Aorta (tissue), 5 donors: ENCODE measurements at regions not wholly inside any gene's neighbourhood (a gene's known extent, or its start where the extent isn't known, plus 50 kb on each side); places are given as distances from the start of the nearest gene placed in this dataset.

ENCODE experiments used
- ATAC-seq: fragments of 200-7000 bp; cut with Tn5 transposase; one replicate; pipeline ENCODE4 v1.9.1; 2022; ENCODE audit warnings: moderate library complexity; ENCODE audit not compliant: low FRiP score
- DNase-seq, 2 donors: peaks; one replicate each; pipeline ENCODE4 v3.0.0-alpha.2; 2020
- H3K27ac ChIP-seq, 2 donors: one replicate each; pipeline ENCODE4 v1.5.1; 2013; ENCODE audit warnings: low read length in 2 of 2, mild to moderate bottlenecking in 2 of 2, moderate library complexity in 2 of 2, control low read depth in 1 of 2, inconsistent platforms in 1 of 2, low read depth in 1 of 2
- H3K27me3 ChIP-seq, 2 donors: one replicate each; pipeline ENCODE4 v1.6.1; 2013; ENCODE audit warnings: control low read depth in 1 of 2, low read length in 1 of 2, mild to moderate bottlenecking in 1 of 2, moderate library complexity in 1 of 2; ENCODE audit not compliant: insufficient read depth in 2 of 2, control insufficient read depth in 1 of 2
- H3K36me3 ChIP-seq, 2 donors: one replicate each; pipeline ENCODE4 v1.6.1; 2013; ENCODE audit warnings: control low read depth in 1 of 2, low read length in 1 of 2, mild to moderate bottlenecking in 1 of 2; ENCODE audit not compliant: insufficient read depth in 2 of 2, control insufficient read depth in 1 of 2
- H3K4me1 ChIP-seq, 2 donors: one replicate each; pipeline ENCODE4 v1.6.1; 2013; ENCODE audit warnings: low read length in 2 of 2, control low read depth in 1 of 2, mild to moderate bottlenecking in 1 of 2, moderate library complexity in 1 of 2; ENCODE audit not compliant: insufficient read depth in 2 of 2, control insufficient read depth in 1 of 2
- H3K4me3 ChIP-seq, 2 donors: one replicate each; pipeline ENCODE4 v1.5.1; 2013; ENCODE audit warnings: low read length in 2 of 2, control low read depth in 1 of 2, mild to moderate bottlenecking in 1 of 2
- H3K9me3 ChIP-seq: one replicate; pipeline ENCODE4 v1.6.1; 2013; ENCODE audit warnings: mild to moderate bottlenecking, low read length; ENCODE audit not compliant: control insufficient read depth
- WGBS, 2 donors: extraction: QIAGEN DNeasy Blood & Tissue Kit; methylation state at CpG; one replicate each; pipeline ENCODE4 v1.1.7; 2013; 5-methylcytosine and 5-hydroxymethylcytosine counted together
- intact Hi-C, 2 donors: fragments of 100-400 bp; cut with DNase I; formaldehyde crosslinking; loops; one replicate each; pipeline versions ENCODE4 v1.14.2 to v1.15.0; 2022
- donor health status: healthy with polysubstance abuse.
- donor health status: Bipolar disorder and iron deficiency.
- donor health status: DM: no; HTN: no; CAD: no.
- donor health status: DM: no; HTN: no; CAD: no.
- donor health status: DM: yes; HTN: yes; CAD: no.

- intact Hi-C loops = no loop called here
- Histone ChIP-seq H3K9me3 (no peaks in the 10 kb centered on the region), H3K27me3 (no peaks in the 10 kb centered on the region), H3K4me1 (no peaks in the 10 kb centered on the region), H3K36me3 (no peaks in the 10 kb centered on the region), H3K27ac (no peak overlapping the region), H3K4me3 (no peak overlapping the region)
- DNase-seq (no peak), ATAC-seq (no peak)
- WGBS, 2 donors = 51 to 54% methylated on average over 2 of the region's 2 CpGs
Observed at GRCh38 chr7:145065473-145065872, 229.6 kb upstream of the TPK1 start.

DNA sequence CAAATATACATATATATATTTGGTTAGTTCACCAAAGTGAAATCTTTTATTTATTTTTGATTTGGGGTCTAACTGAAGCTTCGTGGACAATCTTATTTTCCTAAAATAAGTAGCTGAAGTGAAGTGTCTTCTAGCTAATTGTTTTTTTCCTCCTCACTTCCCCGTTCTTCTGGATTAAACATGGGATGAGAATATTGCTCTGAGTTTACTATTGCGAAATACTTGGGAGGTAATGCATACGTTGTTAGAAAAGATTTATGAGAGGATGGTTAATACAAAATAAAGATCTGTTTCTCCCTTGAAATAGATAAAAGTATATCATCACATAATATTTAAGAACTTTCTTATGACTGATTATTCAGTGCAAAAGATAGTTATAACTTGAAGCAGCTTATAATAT is 228.3 kb upstream of the TPK1 start:
- ATAC-seq = no peak
- H3K4me1 ChIP-seq = no peaks in the 10 kb centered on the region
- H3K36me3 ChIP-seq = no peaks in the 10 kb centered on the region
- no peak for DNase-seq
- no peak overlapping the region for H3K4me3 ChIP-seq
- WGBS, 2 donors = 65 to 72% methylated on average over 4 of the region's 4 CpGs
- H3K9me3 ChIP-seq = no peaks in the 10 kb centered on the region
- H3K27me3 ChIP-seq = no peaks in the 10 kb centered on the region
- intact Hi-C loops = no loop called here
- H3K27ac ChIP-seq = no peak overlapping the region

DNA sequence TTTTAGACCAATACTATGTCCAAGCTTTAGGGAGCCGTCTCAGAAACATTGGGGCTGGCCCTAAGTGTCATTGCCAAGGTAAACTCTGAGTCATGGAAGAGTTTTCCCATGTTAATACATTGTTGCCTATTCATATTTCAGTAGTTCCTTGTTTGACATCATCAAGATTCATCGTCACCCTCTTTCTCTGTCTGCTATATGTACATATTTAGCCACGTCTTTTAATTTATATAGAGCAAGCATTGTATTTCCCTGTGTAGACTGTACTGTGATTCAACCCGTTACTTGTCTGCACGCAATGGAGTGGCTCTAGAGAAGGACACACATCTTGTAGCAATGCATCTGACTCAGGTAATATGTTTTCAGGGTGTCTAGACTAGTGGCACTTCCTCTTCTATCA is 217.9 kb upstream of the TPK1 start:
- 67 to 71% methylated on average over 5 of the region's 5 CpGs for WGBS, 2 donors
- Histone ChIP-seq H3K36me3 (no peaks in the 10 kb centered on the region), H3K9me3 (peaks cover 1% of the 10 kb centered on the region), H3K27ac (no peak overlapping the region), H3K4me1 (no peaks in the 10 kb centered on the region), H3K4me3 (no peak overlapping the region), H3K27me3 (peaks cover 0 to 4% of the 10 kb centered on the region in 2 donors)
- DNase-seq = no peak
- no peak for ATAC-seq
- intact Hi-C loops = no loop called here

DNA sequence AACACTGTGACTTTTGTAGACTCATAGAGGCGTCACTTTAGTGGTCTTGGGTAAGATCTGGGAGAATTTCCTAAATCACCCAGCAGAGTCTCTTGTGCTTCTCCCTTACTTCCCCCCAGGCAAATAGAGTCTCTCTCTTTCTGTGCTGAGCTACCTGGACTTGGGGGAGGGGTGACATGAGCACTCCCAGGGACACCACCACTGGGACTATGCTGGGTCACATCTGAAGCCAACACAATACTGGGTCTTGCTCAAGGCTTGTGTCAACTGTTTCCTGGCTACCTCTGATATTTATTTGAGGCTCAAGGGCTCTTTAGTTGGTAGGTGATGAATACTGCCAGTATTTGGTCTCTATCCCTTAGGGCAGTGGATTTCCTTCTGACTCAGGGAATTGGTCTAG is 214.6 kb upstream of the TPK1 start:
- H3K4me3 ChIP-seq = no peak overlapping the region
- no peak for DNase-seq
- intact Hi-C loops = no loop called here
- ATAC-seq = no peak
- no peaks in the 10 kb centered on the region for H3K36me3 ChIP-seq
- no peaks in the 10 kb centered on the region for H3K4me1 ChIP-seq
- peaks cover 1% of the 10 kb centered on the region for H3K9me3 ChIP-seq
- 90 to 98% methylated on average over 1 of the region's 1 CpG for WGBS, 2 donors
- peaks cover 0 to 4% of the 10 kb centered on the region in 2 donors for H3K27me3 ChIP-seq
- H3K27ac ChIP-seq = no peak overlapping the region

DNA sequence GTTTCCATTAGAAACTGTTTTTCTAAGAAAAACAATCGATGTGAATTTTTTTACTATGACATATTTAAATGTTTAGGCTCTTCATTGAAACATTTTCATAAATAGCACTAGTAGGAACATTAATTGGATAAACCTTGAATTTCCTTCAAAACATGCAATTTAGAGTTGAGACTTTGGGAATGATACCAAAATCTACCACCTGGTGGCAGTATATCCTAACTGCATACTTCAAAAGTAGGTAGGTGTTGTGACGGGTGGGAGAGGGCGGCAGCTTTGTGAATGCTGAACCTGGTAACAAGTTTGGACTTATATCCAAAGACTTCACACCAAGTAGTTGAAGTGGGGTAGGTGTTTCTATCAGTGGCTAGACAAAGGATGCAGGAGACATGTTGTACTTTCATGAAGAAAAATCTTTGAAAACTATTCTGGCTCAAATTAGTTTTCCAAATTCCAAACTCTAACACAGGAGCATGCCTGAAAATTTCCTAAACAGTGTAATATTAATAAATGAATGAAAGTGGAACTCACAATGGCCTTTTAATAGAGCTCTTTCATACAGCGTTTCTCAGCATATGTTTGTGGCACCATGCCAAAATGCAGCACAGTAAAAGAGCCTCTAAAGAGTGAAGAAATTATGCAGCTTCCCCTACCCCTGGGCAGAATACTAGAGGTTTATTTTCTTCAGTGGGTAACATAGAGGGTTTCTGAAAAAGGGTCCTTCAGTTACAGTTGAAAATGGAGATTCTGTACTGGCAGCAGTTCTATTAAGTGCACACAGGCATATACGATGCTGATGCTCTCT is 201.0 kb upstream of the TPK1 start:
- DNase-seq = no peak
- peaks cover 1% of the 10 kb centered on the region for H3K9me3 ChIP-seq
- no peaks in the 10 kb centered on the region for H3K27me3 ChIP-seq
- WGBS, 2 donors = 9 to 12% methylated on average over 5 of the region's 5 CpGs
- no peaks in the 10 kb centered on the region for H3K4me1 ChIP-seq
- no peak for ATAC-seq
- intact Hi-C loops = no loop called here
- H3K36me3 ChIP-seq = no peaks in the 10 kb centered on the region
- H3K27ac ChIP-seq = no peak overlapping the region
- H3K4me3 ChIP-seq = no peak overlapping the region

DNA sequence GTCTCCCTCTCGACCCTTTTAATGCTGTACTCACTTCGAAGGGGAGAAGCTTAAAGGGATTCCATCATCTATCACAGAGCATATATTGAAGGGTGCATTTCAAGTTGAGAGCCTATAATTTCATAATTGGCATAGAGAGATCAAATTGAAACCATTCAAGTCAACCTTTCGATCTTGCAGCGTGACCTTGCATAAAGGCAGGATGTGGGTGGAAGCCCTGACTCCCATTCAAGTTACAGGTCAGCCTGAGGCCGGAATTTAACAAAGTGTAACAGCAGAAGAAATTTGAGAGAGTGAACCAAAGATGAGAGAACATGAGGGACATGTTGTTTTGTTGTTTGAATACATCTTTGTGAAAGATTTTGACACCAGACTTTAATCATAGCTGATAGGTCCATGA is 195.3 kb upstream of the TPK1 start:
- intact Hi-C loops = no loop called here

DNA sequence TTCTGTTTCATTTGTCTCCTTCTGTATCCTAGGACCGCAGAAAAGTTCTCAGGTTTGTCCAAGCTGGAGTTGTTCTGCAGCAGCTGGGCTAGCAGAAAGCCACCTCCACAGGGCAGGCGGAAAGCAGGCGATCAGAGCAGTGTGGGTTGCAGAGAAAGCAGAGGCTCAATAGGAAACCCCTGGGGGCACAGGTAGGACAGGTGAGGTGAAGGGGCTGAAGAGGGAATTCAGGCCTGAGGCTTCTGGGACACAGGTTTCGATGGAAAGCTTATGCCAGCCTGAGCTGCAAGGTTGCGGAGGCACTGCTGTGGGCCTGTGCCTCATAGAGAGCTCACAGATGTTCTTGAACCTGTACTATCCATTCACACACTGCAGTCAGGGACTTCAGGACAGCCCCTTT is 194.9 kb upstream of the TPK1 start:
- no peak for DNase-seq
- 77 to 86% methylated on average over 5 of the region's 5 CpGs for WGBS, 2 donors
- no peak overlapping the region for H3K27ac ChIP-seq
- H3K4me1 ChIP-seq = no peaks in the 10 kb centered on the region
- H3K27me3 ChIP-seq = no peaks in the 10 kb centered on the region
- no peak for ATAC-seq
- no peak overlapping the region for H3K4me3 ChIP-seq
- peaks cover 1% of the 10 kb centered on the region for H3K9me3 ChIP-seq
- no peaks in the 10 kb centered on the region for H3K36me3 ChIP-seq
- intact Hi-C loops = no loop called here

More for the DNA sequence above, 195.3 kb upstream of the TPK1 start:
- Histone ChIP-seq H3K9me3 (peaks cover 1% of the 10 kb centered on the region), H3K27ac (no peak overlapping the region), H3K27me3 (no peaks in the 10 kb centered on the region), H3K36me3 (no peaks in the 10 kb centered on the region), H3K4me1 (no peaks in the 10 kb centered on the region), H3K4me3 (no peak overlapping the region)
- ATAC-seq (no peak), DNase-seq (no peak)
- WGBS, 2 donors = 57 to 58% methylated on average over 5 of the region's 5 CpGs

DNA sequence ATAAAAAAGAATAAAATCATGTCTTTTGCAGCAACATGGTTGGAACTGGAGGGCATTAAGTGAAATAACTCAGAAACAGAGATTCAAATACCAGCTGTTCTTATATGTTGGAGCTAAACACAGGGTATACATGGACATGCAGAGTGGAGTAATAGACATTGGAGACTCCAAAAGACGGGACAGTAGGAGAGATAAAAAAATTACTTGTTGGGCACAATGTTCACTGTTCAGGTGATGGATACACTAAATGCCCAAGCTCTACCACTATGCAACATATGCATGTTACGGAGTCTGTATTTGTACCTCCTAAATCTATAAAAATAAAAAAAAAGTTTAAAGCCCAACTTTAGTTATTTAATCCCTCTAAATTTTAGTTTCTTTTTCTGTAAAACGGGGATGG is 184.6 kb upstream of the TPK1 start:
- intact Hi-C loops = no loop called here
- H3K9me3 ChIP-seq = no peaks in the 10 kb centered on the region
- WGBS, 2 donors = 87 to 88% methylated on average over 3 of the region's 3 CpGs

GRCh38 chr7:145016068-145016467 is 180.2 kb upstream of the TPK1 start:
- Histone ChIP-seq H3K9me3 (no peaks in the 10 kb centered on the region), H3K4me3 (no peak overlapping the region), H3K27ac (no peak overlapping the region), H3K4me1 (no peaks in the 10 kb centered on the region), H3K27me3 (no peaks in the 10 kb centered on the region), H3K36me3 (no peaks in the 10 kb centered on the region)
- intact Hi-C loops = no loop called here
- DNase-seq = no peak
- 44 to 54% methylated on average over 3 of the region's 3 CpGs for WGBS, 2 donors
- ATAC-seq = no peak

More for the DNA sequence above, 184.6 kb upstream of the TPK1 start:
- Histone ChIP-seq H3K27me3 (no peaks in the 10 kb centered on the region), H3K36me3 (no peaks in the 10 kb centered on the region), H3K27ac (no peak overlapping the region), H3K4me1 (no peaks in the 10 kb centered on the region), H3K4me3 (no peak overlapping the region)
- ATAC-seq (no peak), DNase-seq (no peak)
